Osteocyte (in vitro differentiated cells): ENCODE measurements at regions not wholly inside any gene's neighbourhood (a gene's known extent, or its start where the extent isn't known, plus 50 kb on each side); places are given as distances from the start of the nearest gene placed in this dataset.

Experiments used
- DNase-seq: peaks from one replicate; pipeline ENCODE4 v3.0.0; 2021; ENCODE audit warnings: mixed read lengths; ENCODE audit not compliant: unreplicated experiment; ENCODE audit errors: extremely low spot score
- H3K27ac Mint-ChIP-seq: one replicate; pipeline ENCODE4 v1.8.0; 2021; ENCODE audit warnings: mild to moderate bottlenecking, mixed read lengths; ENCODE audit not compliant: unreplicated experiment
- H3K27me3 Mint-ChIP-seq: one replicate; pipeline ENCODE4 v1.8.0; 2021; ENCODE audit warnings: mixed read lengths; ENCODE audit not compliant: unreplicated experiment
- H3K36me3 Mint-ChIP-seq: one replicate; pipeline ENCODE4 v1.8.0; 2021; ENCODE audit warnings: mixed read lengths; ENCODE audit not compliant: unreplicated experiment
- H3K4me1 Mint-ChIP-seq: one replicate; pipeline ENCODE4 v1.8.0; 2021; ENCODE audit warnings: mixed read lengths; ENCODE audit not compliant: unreplicated experiment
- H3K4me3 Mint-ChIP-seq: one replicate; pipeline ENCODE4 v1.8.0; 2021; ENCODE audit warnings: mild to moderate bottlenecking, moderate library complexity, mixed read lengths; ENCODE audit not compliant: unreplicated experiment
- H3K9me3 Mint-ChIP-seq: one replicate; pipeline ENCODE4 v1.8.0; 2021; ENCODE audit warnings: mixed read lengths; ENCODE audit not compliant: unreplicated experiment
- CTCF ChIP-seq: fragments of 200-600 bp; sonication (generic); IDR thresholded peaks from 2 replicates; pipeline ENCODE4 v1.5.0; 2021; ENCODE audit warnings: antibody characterized with exemption, mild to moderate bottlenecking, moderate library complexity

GRCh38 chr13:85371254-85371653 is 428.0 kb downstream of the SLITRK6 start:
- H3K9me3 Mint-ChIP-seq: no peaks in the 10 kb centered on the region
- no peak overlapping the region for H3K4me3 Mint-ChIP-seq
- no peak overlapping the region for H3K27ac Mint-ChIP-seq
- H3K27me3 Mint-ChIP-seq: no peaks in the 10 kb centered on the region
- H3K4me1 Mint-ChIP-seq: peaks cover 28% of the 10 kb centered on the region
- H3K36me3 Mint-ChIP-seq: no peaks in the 10 kb centered on the region
- DNase-seq: no peak
- TF ChIP-seq CTCF: no peak

- no peak overlapping the region for H3K4me3 Mint-ChIP-seq
- peak overlapping the region; percentile 14 for H3K27ac Mint-ChIP-seq
- TF ChIP-seq CTCF: no peak
- H3K36me3 Mint-ChIP-seq: no peaks in the 10 kb centered on the region
- DNase-seq: no peak
- peaks cover 37% of the 10 kb centered on the region for H3K4me1 Mint-ChIP-seq
- no peaks in the 10 kb centered on the region for H3K27me3 Mint-ChIP-seq
- H3K9me3 Mint-ChIP-seq: peaks cover 9% of the 10 kb centered on the region
Measured at GRCh38 chr13:85368686-85369085, 430.5 kb downstream of the SLITRK6 start.

GRCh38 chr13:85367887-85368286 is 431.3 kb downstream of the SLITRK6 start:
- no peak overlapping the region for H3K4me3 Mint-ChIP-seq
- H3K27me3 Mint-ChIP-seq: no peaks in the 10 kb centered on the region
- peaks cover 32% of the 10 kb centered on the region for H3K4me1 Mint-ChIP-seq
- H3K27ac Mint-ChIP-seq: peak overlapping the region; percentile 91
- no peak for DNase-seq
- H3K9me3 Mint-ChIP-seq: peaks cover 10% of the 10 kb centered on the region
- no peak for TF ChIP-seq CTCF
- H3K36me3 Mint-ChIP-seq: no peaks in the 10 kb centered on the region

GRCh38 chr13:85366759-85367417 is 432.3 kb downstream of the SLITRK6 start:
- Mint-ChIP-seq H3K9me3 (peaks cover 13% of the 10 kb centered on the region), H3K27ac (peak overlapping the region; percentile 91)

GRCh38 chr13:85363504-85363903 is 435.7 kb downstream of the SLITRK6 start:
- Mint-ChIP-seq H3K36me3 (no peaks in the 10 kb centered on the region), H3K9me3 (peaks cover 21% of the 10 kb centered on the region), H3K27me3 (no peaks in the 10 kb centered on the region), H3K4me3 (no peak overlapping the region), H3K27ac (no peak overlapping the region), H3K4me1 (peaks cover 30% of the 10 kb centered on the region)
- no peak for DNase-seq
- TF ChIP-seq CTCF: no peak

More at GRCh38 chr13:85366759-85367417, 432.3 kb downstream of the SLITRK6 start:
- Mint-ChIP-seq H3K4me3 (no peak overlapping the region), H3K4me1 (peaks cover 32% of the 10 kb centered on the region), H3K36me3 (no peaks in the 10 kb centered on the region), H3K27me3 (no peaks in the 10 kb centered on the region)
- no peak for TF ChIP-seq CTCF
- DNase-seq: no peak
